ENCODE measurements at regions not wholly inside any gene's neighbourhood (a gene's known extent, or its start where the extent isn't known, plus 50 kb on each side); places are given as distances from the start of the nearest gene placed in this dataset.

DNA sequence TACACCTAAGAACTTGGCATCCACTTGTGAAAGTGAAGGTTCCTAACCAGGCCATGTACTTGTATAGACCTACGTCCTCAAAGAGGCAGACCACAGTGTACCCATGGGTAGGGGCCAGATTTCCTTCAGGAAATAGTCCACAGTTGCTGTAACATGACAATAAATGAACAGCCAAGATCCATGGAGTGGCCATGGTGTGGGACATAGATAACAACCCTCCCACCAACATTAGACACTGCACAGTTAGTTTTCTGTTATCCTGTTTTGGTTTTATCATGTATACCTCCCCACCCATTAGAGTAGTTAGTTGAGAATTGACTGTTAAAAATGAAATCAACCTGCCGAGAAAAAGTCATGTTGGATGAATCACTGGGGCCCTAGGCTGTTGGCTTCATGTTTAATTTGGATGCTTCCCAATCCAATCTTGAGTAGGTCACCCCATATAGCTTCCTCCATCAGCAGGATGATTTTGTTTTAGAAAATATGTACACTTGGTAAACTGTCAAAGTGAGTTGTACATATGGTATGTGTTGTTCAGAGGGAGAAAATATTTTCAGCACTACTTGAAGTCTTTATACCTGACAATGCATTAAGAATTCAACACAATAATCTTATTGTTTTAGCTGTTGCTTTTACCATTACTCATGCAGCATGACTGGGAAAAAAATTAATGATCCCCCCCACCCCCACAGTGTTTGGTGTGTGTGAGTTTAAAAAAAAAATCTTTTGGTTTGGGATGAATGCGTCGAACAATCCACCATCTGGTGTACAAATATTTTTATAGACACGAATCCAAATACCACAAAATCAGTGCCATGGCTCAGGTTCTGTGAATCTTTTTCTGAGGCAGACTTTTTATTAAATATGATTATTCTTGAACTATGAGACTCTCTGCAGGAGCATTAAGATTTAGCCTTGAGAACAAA lies 88.3 kb upstream of the ARHGAP29 start:
- TF ChIP-seq, protein P1, sequence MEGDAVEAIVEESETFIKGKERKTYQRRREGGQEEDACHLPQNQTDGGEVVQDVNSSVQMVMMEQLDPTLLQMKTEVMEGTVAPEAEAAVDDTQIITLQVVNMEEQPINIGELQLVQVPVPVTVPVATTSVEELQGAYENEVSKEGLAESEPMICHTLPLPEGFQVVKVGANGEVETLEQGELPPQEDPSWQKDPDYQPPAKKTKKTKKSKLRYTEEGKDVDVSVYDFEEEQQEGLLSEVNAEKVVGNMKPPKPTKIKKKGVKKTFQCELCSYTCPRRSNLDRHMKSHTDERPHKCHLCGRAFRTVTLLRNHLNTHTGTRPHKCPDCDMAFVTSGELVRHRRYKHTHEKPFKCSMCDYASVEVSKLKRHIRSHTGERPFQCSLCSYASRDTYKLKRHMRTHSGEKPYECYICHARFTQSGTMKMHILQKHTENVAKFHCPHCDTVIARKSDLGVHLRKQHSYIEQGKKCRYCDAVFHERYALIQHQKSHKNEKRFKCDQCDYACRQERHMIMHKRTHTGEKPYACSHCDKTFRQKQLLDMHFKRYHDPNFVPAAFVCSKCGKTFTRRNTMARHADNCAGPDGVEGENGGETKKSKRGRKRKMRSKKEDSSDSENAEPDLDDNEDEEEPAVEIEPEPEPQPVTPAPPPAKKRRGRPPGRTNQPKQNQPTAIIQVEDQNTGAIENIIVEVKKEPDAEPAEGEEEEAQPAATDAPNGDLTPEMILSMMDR (IDR thresholded peaks at IDR 0.05) = no peak
- no peak for TF ChIP-seq POLR2A (IDR thresholded peaks at IDR 0.05)
